Tibial nerve (tissue), 4 donors: ENCODE measurements at regions not wholly inside any gene's neighbourhood (a gene's known extent, or its start where the extent isn't known, plus 50 kb on each side); places are given as distances from the start of the nearest gene placed in this dataset.
A peak's percentile ranks its signal among the peaks of the same experiment; 100 is the strongest.
"Not testable (repeated sequence)": the region's sequence is repeated elsewhere in the genome, so short reads cannot be mapped to it uniquely, and the experiment has no call there.

Source experiments
- DNase-seq, 2 donors: peaks; one replicate each; pipeline ENCODE4 v3.0.0-alpha.2; 2019; ENCODE audit warnings: low spot score in 2 of 2
- H3K27ac ChIP-seq, 4 donors: fragments of 200-600 bp; sonication (generic) in 3 of 4; one replicate each; pipeline ENCODE4 v1.5.1; 2017 to 2019; ENCODE audit warnings: mild to moderate bottlenecking in 1 of 4
- H3K27me3 ChIP-seq, 2 donors: fragments of 200-600 bp; sonication (generic) in 1 of 2; one replicate each; pipeline versions ENCODE4 v1.5.1 to v1.6.0; 2017 to 2019
- H3K36me3 ChIP-seq, 3 donors: fragments of 200-600 bp; sonication (generic); one replicate each; pipeline ENCODE4 v1.5.1; 2018 to 2019
- H3K4me1 ChIP-seq, 4 donors: fragments of 200-600 bp; sonication (generic) in 3 of 4; one replicate each; pipeline ENCODE4 v1.5.1; 2017 to 2019
- H3K4me3 ChIP-seq, 4 donors: fragments of 200-600 bp; sonication (generic) in 3 of 4; one replicate each; pipeline ENCODE4 v1.5.1; 2017 to 2019; ENCODE audit warnings: mild to moderate bottlenecking in 1 of 4, moderate library complexity in 1 of 4
- H3K9me3 ChIP-seq, 4 donors: fragments of 200-600 bp; sonication (generic) in 3 of 4; one replicate each; pipeline ENCODE4 v1.5.1; 2017 to 2019
- CTCF ChIP-seq, 5 experiments: fragments of 200-600 bp in 3 of 5; fragments of 450-650 bp in 2 of 5; sonication (generic) in 3 of 5; IDR thresholded peaks; one replicate each; pipeline ENCODE4 v1.5.1; 2016 to 2019; ENCODE audit warnings: antibody characterized with exemption in 5 of 5, mild to moderate bottlenecking in 3 of 5, moderate library complexity in 2 of 5
- EP300 ChIP-seq, 2 donors: sonication (generic); formaldehyde crosslinking; IDR thresholded peaks; one replicate each; pipeline ENCODE4 v1.6.1; 2017; ENCODE audit warnings: antibody characterized with exemption in 2 of 2, mild to moderate bottlenecking in 1 of 2
- POLR2A ChIP-seq, 2 donors: fragments of 450-650 bp; IDR thresholded peaks; one replicate each; pipeline ENCODE4 v1.6.1; 2017; ENCODE audit warnings: antibody characterized with exemption in 2 of 2, mild to moderate bottlenecking in 2 of 2, moderate library complexity in 2 of 2
- WGBS, 2 donors: methylation state at CpG; one replicate each; pipeline ENCODE4 v1.1.5; 2018; 5-methylcytosine and 5-hydroxymethylcytosine counted together

- Histone ChIP-seq H3K27me3 (no peaks in the 10 kb centered on the region), H3K36me3 (no peaks in the 10 kb centered on the region), H3K27ac (no peak overlapping the region), H3K4me1 (peaks cover 0 to 6% (median 0%) of the 10 kb centered on the region in 4 donors), H3K9me3 (peaks cover 0 to 19% (median 0%) of the 10 kb centered on the region in 4 donors), H3K4me3 (no peak overlapping the region)
- TF ChIP-seq POLR2A (IDR thresholded peaks at IDR 0.05) (no peak), CTCF (IDR thresholded peaks at IDR 0.05) (no peak), EP300 (IDR thresholded peaks at IDR 0.05) (no peak)
- no peak for DNase-seq
These were observed 75.9 kb upstream of the MRPS6 start for GRCh38 chr21:33997436-33997835.

- Histone ChIP-seq H3K9me3 (peaks cover 0 to 19% (median 0%) of the 10 kb centered on the region in 4 donors), H3K27me3 (no peaks in the 10 kb centered on the region), H3K4me3 (no peak overlapping the region), H3K27ac (peak overlapping the region in 2 of 4 donors; percentile 38 to 50), H3K4me1 (peaks cover 0 to 6% (median 0%) of the 10 kb centered on the region in 4 donors), H3K36me3 (no peaks in the 10 kb centered on the region)
- WGBS, 2 donors = 80 to 82% methylated on average over 5 of the region's 5 CpGs
- no peak for DNase-seq
- TF ChIP-seq POLR2A (IDR thresholded peaks at IDR 0.05) (no peak), EP300 (IDR thresholded peaks at IDR 0.05) (no peak), CTCF (IDR thresholded peaks at IDR 0.05) (no peak)
These were observed 78.8 kb upstream of the ATP5PO start for GRCh38 chr21:33994373-33994772.

GRCh38 chr21:33993286-33994231 lies 78.0 kb upstream of the ATP5PO start:
- peaks cover 0 to 6% (median 0%) of the 10 kb centered on the region in 4 donors for H3K4me1 ChIP-seq
- peak overlapping the region in 2 of 4 donors; percentile 38 to 50 for H3K27ac ChIP-seq
- H3K9me3 ChIP-seq = peaks cover 0 to 19% (median 0%) of the 10 kb centered on the region in 4 donors
- no peaks in the 10 kb centered on the region for H3K36me3 ChIP-seq
- TF ChIP-seq EP300 (IDR thresholded peaks at IDR 0.05) = no peak
- no peak for TF ChIP-seq POLR2A (IDR thresholded peaks at IDR 0.05)
- TF ChIP-seq CTCF (IDR thresholded peaks at IDR 0.05) = no peak
- DNase-seq = no peak
- 39 to 53% methylated on average over 12 of the region's 12 CpGs for WGBS, 2 donors
- H3K27me3 ChIP-seq = no peaks in the 10 kb centered on the region
- no peak overlapping the region for H3K4me3 ChIP-seq

GRCh38 chr21:33992412-33992811 lies 76.8 kb upstream of the ATP5PO start:
- not testable (repeated sequence) for H3K27me3 ChIP-seq, H3K4me3 ChIP-seq, H3K4me1 ChIP-seq, H3K27ac ChIP-seq, H3K36me3 ChIP-seq, DNase-seq
- 69 to 74% methylated on average over 2 of the region's 2 CpGs for WGBS, 2 donors
- H3K9me3 ChIP-seq = peaks cover 0 to 16% (median 0%) of the 10 kb centered on the region in 4 donors

GRCh38 chr21:33991133-33991532 lies 75.5 kb upstream of the ATP5PO start:
- Histone ChIP-seq H3K9me3 (peaks cover 0 to 4% (median 0%) of the 10 kb centered on the region in 4 donors), H3K4me1 (peaks cover 0 to 6% (median 0%) of the 10 kb centered on the region in 4 donors), H3K27ac (no peak overlapping the region), H3K27me3 (no peaks in the 10 kb centered on the region), H3K4me3 (no peak overlapping the region), H3K36me3 (no peaks in the 10 kb centered on the region)
- WGBS, 2 donors = 70 to 78% methylated on average over 3 of the region's 3 CpGs
- no peak for DNase-seq
- no peak for TF ChIP-seq POLR2A (IDR thresholded peaks at IDR 0.05)

GRCh38 chr21:33989440-33989839 lies 73.8 kb upstream of the ATP5PO start:
- Histone ChIP-seq H3K27ac (no peak overlapping the region), H3K9me3 (no peaks in the 10 kb centered on the region)
- 91 to 93% methylated on average over 2 of the region's 2 CpGs for WGBS, 2 donors

More at GRCh38 chr21:33989440-33989839, 73.8 kb upstream of the ATP5PO start:
- Histone ChIP-seq H3K27me3 (no peaks in the 10 kb centered on the region), H3K4me1 (peaks cover 0 to 10% (median 0%) of the 10 kb centered on the region in 4 donors), H3K36me3 (no peaks in the 10 kb centered on the region), H3K4me3 (no peak overlapping the region)
- no peak for DNase-seq
- no peak for TF ChIP-seq CTCF (IDR thresholded peaks at IDR 0.05)
- no peak for TF ChIP-seq EP300 (IDR thresholded peaks at IDR 0.05)
- no peak for TF ChIP-seq POLR2A (IDR thresholded peaks at IDR 0.05)
